Mesenchymal stem cell (in vitro differentiated cells and primary cell): ENCODE measurements at regions not wholly inside any gene's neighbourhood (a gene's known extent, or its start where the extent isn't known, plus 50 kb on each side); places are given as distances from the start of the nearest gene placed in this dataset.
A peak's percentile ranks its signal among the peaks of the same experiment; 100 is the strongest.

Experiments
- DNase-seq: peaks from one replicate; pipeline ENCODE4 v3.0.0-alpha.2; 2013
- H2AFZ ChIP-seq: one replicate; pipeline ENCODE4 v1.6.1; 2013; ENCODE audit warnings: low read depth, mild to moderate bottlenecking, control low read depth, inconsistent platforms, low read length, moderate library complexity
- H2AK5ac ChIP-seq: 2 replicates; pipeline ENCODE4 v1.6.1; 2013; ENCODE audit warnings: low read length, moderate library complexity, mild to moderate bottlenecking, inconsistent platforms; ENCODE audit not compliant: severe bottlenecking
- H2BK120ac ChIP-seq: one replicate; pipeline ENCODE4 v1.6.1; 2013; ENCODE audit warnings: low read depth, mild to moderate bottlenecking, inconsistent platforms, low read length, moderate library complexity
- H2BK12ac ChIP-seq, 2 experiments: one replicate each; pipeline ENCODE4 v1.6.1; 2013; ENCODE audit warnings: inconsistent platforms in 2 of 2, low read length in 2 of 2, mild to moderate bottlenecking in 2 of 2, moderate library complexity in 2 of 2, control low read depth in 1 of 2
- H2BK15ac ChIP-seq: one replicate; pipeline ENCODE4 v1.6.1; 2013; ENCODE audit warnings: mild to moderate bottlenecking, low read depth, inconsistent platforms; ENCODE audit not compliant: poor library complexity, severe bottlenecking
- H2BK5ac ChIP-seq: 2 replicates; pipeline ENCODE4 v1.6.1; 2013; ENCODE audit warnings: low read depth, mild to moderate bottlenecking, low read length, control low read depth, inconsistent platforms; ENCODE audit not compliant: poor library complexity, severe bottlenecking
- H3K14ac ChIP-seq, 2 experiments: one replicate each; pipeline ENCODE4 v1.6.1; 2013; ENCODE audit warnings: inconsistent platforms in 2 of 2, low read length in 2 of 2, control low read depth in 1 of 2, mild to moderate bottlenecking in 1 of 2, moderate library complexity in 1 of 2
- H3K18ac ChIP-seq, 2 experiments: one replicate each; pipeline ENCODE4 v1.6.1; 2013; ENCODE audit warnings: inconsistent platforms in 2 of 2, low read length in 2 of 2, control low read depth in 1 of 2, low read depth in 1 of 2, mild to moderate bottlenecking in 1 of 2
- H3K23ac ChIP-seq, 2 experiments: one replicate each; pipeline ENCODE4 v1.6.1; 2013; ENCODE audit warnings: inconsistent platforms in 2 of 2, low read length in 2 of 2, mild to moderate bottlenecking in 2 of 2, moderate library complexity in 2 of 2, control low read depth in 1 of 2
- H3K27ac ChIP-seq: 2 replicates; pipeline ENCODE4 v1.5.1; 2013; ENCODE audit warnings: mild to moderate bottlenecking, moderate library complexity, low read length, control low read depth, inconsistent platforms; ENCODE audit not compliant: poor library complexity, severe bottlenecking
- H3K27me3 ChIP-seq, 2 experiments: 2 replicates each; pipeline versions ENCODE4 v1.6.1 to v1.7.0; 2013; ENCODE audit warnings: low read length in 2 of 2, mild to moderate bottlenecking in 2 of 2, moderate library complexity in 2 of 2, control low read depth in 1 of 2, inconsistent platforms in 1 of 2; ENCODE audit not compliant: control insufficient read depth in 1 of 2, insufficient read depth in 1 of 2
- H3K36me3 ChIP-seq, 2 experiments: 2 replicates each; pipeline versions ENCODE4 v1.6.1 to v1.7.0; 2013; ENCODE audit warnings: low read length in 2 of 2, control low read depth in 1 of 2, inconsistent platforms in 1 of 2, low read depth in 1 of 2, mild to moderate bottlenecking in 1 of 2; ENCODE audit not compliant: insufficient read depth in 2 of 2, control insufficient read depth in 1 of 2
- H3K4ac ChIP-seq, 2 experiments: one replicate each; pipeline ENCODE4 v1.6.1; 2013; ENCODE audit warnings: inconsistent platforms in 2 of 2, low read length in 2 of 2, mild to moderate bottlenecking in 2 of 2, moderate library complexity in 2 of 2, control low read depth in 1 of 2, low read depth in 1 of 2
- H3K4me1 ChIP-seq: 2 replicates; pipeline ENCODE4 v1.6.1; 2013; ENCODE audit warnings: low read depth, low read length, control low read depth; ENCODE audit not compliant: control insufficient read depth, insufficient read depth
- H3K4me2 ChIP-seq: 2 replicates; pipeline ENCODE4 v1.6.1; 2013; ENCODE audit warnings: low read length, mild to moderate bottlenecking, inconsistent platforms; ENCODE audit not compliant: poor library complexity, severe bottlenecking
- H3K4me3 ChIP-seq, 2 experiments: 2 replicates each; pipeline versions ENCODE4 v1.5.1 to v1.7.0; 2013; ENCODE audit warnings: low read length in 2 of 2, mild to moderate bottlenecking in 2 of 2, control low read depth in 1 of 2, low read depth in 1 of 2; ENCODE audit not compliant: insufficient read depth in 1 of 2
- H3K79me1 ChIP-seq: replicated peaks from 2 replicates; pipeline ENCODE4 v1.6.1; 2013; ENCODE audit warnings: mild to moderate bottlenecking, control low read depth, low read length, inconsistent platforms; ENCODE audit not compliant: poor library complexity, severe bottlenecking
- H3K9ac ChIP-seq: 2 replicates; pipeline ENCODE4 v1.7.0; 2013; ENCODE audit warnings: mild to moderate bottlenecking, low read length, moderate library complexity
- H3K9me3 ChIP-seq: 2 replicates; pipeline ENCODE4 v1.7.0; 2013; ENCODE audit warnings: mild to moderate bottlenecking, low read length; ENCODE audit not compliant: control insufficient read depth
- H4K8ac ChIP-seq: one replicate; pipeline ENCODE4 v1.6.1; 2013; ENCODE audit warnings: inconsistent platforms, mild to moderate bottlenecking, low read length, moderate library complexity
- H4K91ac ChIP-seq: one replicate; pipeline ENCODE4 v1.6.1; 2013; ENCODE audit warnings: mild to moderate bottlenecking, low read length, inconsistent platforms
- WGBS: methylation state at CpG from one replicate; pipeline ENCODE4 v1.1.7; 2013; ENCODE audit warnings: mixed read lengths; 5-methylcytosine and 5-hydroxymethylcytosine counted together

- H4K91ac ChIP-seq, result peak overlapping the region; percentile 41
- H3K4me2 ChIP-seq, result no peak overlapping the region
- no peaks in the 10 kb centered on the region for H3K79me1 ChIP-seq
- peaks cover 41 to 62% of the 10 kb centered on the region in 2 experiments for H3K27me3 ChIP-seq
- no peak overlapping the region for H3K27ac ChIP-seq
- 94% methylated on average over 14 of the region's 15 CpGs for WGBS
- peaks cover 22% of the 10 kb centered on the region for H3K4me1 ChIP-seq
- H3K23ac ChIP-seq, result no peak overlapping the region
- peak overlapping the region in 1 of 2 experiments; percentile 82 for H3K4ac ChIP-seq
- peak overlapping the region; percentile 87 for H2BK15ac ChIP-seq
- H2BK5ac ChIP-seq, result no peak overlapping the region
- H3K14ac ChIP-seq, result peak overlapping the region in 1 of 2 experiments; percentile 88
- H2BK12ac ChIP-seq, result peak overlapping the region; percentile 79 to 85
- peak overlapping the region; percentile 29 for H4K8ac ChIP-seq
- H2AK5ac ChIP-seq, result no peak overlapping the region
- peak overlapping the region; percentile 24 to 67 for H3K18ac ChIP-seq
- no peak overlapping the region for H3K9ac ChIP-seq
- no peaks in the 10 kb centered on the region for H3K36me3 ChIP-seq
- no peaks in the 10 kb centered on the region for H3K9me3 ChIP-seq
- DNase-seq, result no peak
- no peak overlapping the region for H2AFZ ChIP-seq
- H2BK120ac ChIP-seq, result peak overlapping the region; percentile 15
- no peak overlapping the region for H3K4me3 ChIP-seq
Observed at GRCh38 chr6:167680605-167681149, 146.0 kb upstream of the AFDN start.

GRCh38 chr6:167682125-167682524 lies 144.6 kb upstream of the AFDN start:
- H2AK5ac ChIP-seq, result no peak overlapping the region
- H3K9me3 ChIP-seq, result no peaks in the 10 kb centered on the region
- H3K9ac ChIP-seq, result no peak overlapping the region
- H2AFZ ChIP-seq, result no peak overlapping the region
- H3K36me3 ChIP-seq, result no peaks in the 10 kb centered on the region
- no peak overlapping the region for H3K4me2 ChIP-seq
- no peak overlapping the region for H3K27ac ChIP-seq
- peak overlapping the region in 1 of 2 experiments; percentile 35 for H3K14ac ChIP-seq
- H2BK120ac ChIP-seq, result peak overlapping the region; percentile 35
- H3K4me3 ChIP-seq, result no peak overlapping the region
- no peak for DNase-seq
- no peaks in the 10 kb centered on the region for H3K79me1 ChIP-seq
- H4K91ac ChIP-seq, result peak overlapping the region; percentile 94
- WGBS, result 91% methylated on average over 11 of the region's 11 CpGs
- H2BK5ac ChIP-seq, result no peak overlapping the region
- H3K23ac ChIP-seq, result no peak overlapping the region
- peak overlapping the region; percentile 96 to 99 for H2BK12ac ChIP-seq
- H3K27me3 ChIP-seq, result peaks cover 28 to 48% of the 10 kb centered on the region in 2 experiments
- peak overlapping the region; percentile 45 to 73 for H3K4ac ChIP-seq
- H3K4me1 ChIP-seq, result peaks cover 22% of the 10 kb centered on the region
- H2BK15ac ChIP-seq, result peak overlapping the region; percentile 98
- peak overlapping the region; percentile 40 to 64 for H3K18ac ChIP-seq
- H4K8ac ChIP-seq, result peak overlapping the region; percentile 66

DNA sequence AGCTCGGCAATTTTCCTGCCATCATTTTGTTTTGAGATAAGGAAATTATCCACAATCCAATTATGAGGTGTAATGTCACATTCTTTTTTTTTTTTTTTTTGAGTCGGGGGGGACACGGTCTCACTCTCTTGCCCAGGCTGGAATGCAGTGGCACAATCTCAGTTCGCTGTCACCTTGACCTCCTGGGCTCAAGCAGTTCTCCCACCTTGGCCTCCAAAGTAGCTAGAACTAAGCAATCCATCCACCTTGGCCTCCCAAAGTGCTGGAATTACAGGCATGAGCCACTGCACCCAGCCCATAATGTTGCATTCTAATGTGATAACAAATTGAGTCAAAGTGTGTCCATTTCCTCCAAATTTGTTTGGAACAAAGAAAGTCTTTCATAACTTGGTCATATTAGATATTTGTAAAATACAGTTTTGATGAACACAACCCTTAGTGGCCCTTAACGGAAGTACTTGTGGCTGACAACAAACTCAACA lies 144.1 kb upstream of the AFDN start:
- peaks cover 22% of the 10 kb centered on the region for H3K4me1 ChIP-seq
- H3K36me3 ChIP-seq, result no peaks in the 10 kb centered on the region
- no peak overlapping the region for H2AK5ac ChIP-seq
- H3K9me3 ChIP-seq, result no peaks in the 10 kb centered on the region
- no peak overlapping the region for H4K8ac ChIP-seq
- no peak overlapping the region for H2BK15ac ChIP-seq
- 78% methylated on average over 4 of the region's 5 CpGs for WGBS
- DNase-seq, result no peak
- H3K79me1 ChIP-seq, result no peaks in the 10 kb centered on the region
- H4K91ac ChIP-seq, result peak overlapping the region; percentile 94
- no peak overlapping the region for H3K14ac ChIP-seq
- H2BK120ac ChIP-seq, result no peak overlapping the region
- no peak overlapping the region for H3K4me3 ChIP-seq
- no peak overlapping the region for H3K23ac ChIP-seq
- peaks cover 28 to 43% of the 10 kb centered on the region in 2 experiments for H3K27me3 ChIP-seq
- H2AFZ ChIP-seq, result no peak overlapping the region
- H3K27ac ChIP-seq, result no peak overlapping the region
- peak overlapping the region; percentile 64 to 69 for H3K18ac ChIP-seq
- peak overlapping the region; percentile 96 to 99 for H2BK12ac ChIP-seq
- H2BK5ac ChIP-seq, result no peak overlapping the region
- no peak overlapping the region for H3K9ac ChIP-seq
- H3K4ac ChIP-seq, result peak overlapping the region in 1 of 2 experiments; percentile 55
- no peak overlapping the region for H3K4me2 ChIP-seq

GRCh38 chr6:167683028-167683862 lies 143.5 kb upstream of the AFDN start:
- Histone ChIP-seq H3K27ac (no peak overlapping the region), H3K4me2 (no peak overlapping the region), H3K14ac (peak overlapping the region in 1 of 2 experiments; percentile 69), H4K91ac (peak overlapping the region; percentile 84), H3K36me3 (no peaks in the 10 kb centered on the region), H3K4me3 (no peak overlapping the region), H2BK12ac (peak overlapping the region; percentile 75 to 98), H3K23ac (peak overlapping the region in 1 of 2 experiments; percentile 96), H2BK5ac (no peak overlapping the region), H3K18ac (peak overlapping the region; percentile 75 to 94), H3K4ac (peak overlapping the region; percentile 3 to 83), H3K27me3 (peaks cover 26 to 36% of the 10 kb centered on the region in 2 experiments), H3K4me1 (peaks cover 18% of the 10 kb centered on the region), H3K9ac (peak overlapping the region; percentile 48), H3K79me1 (no peaks in the 10 kb centered on the region), H4K8ac (peak overlapping the region; percentile 19), H2BK120ac (peak overlapping the region; percentile 51), H2AFZ (no peak overlapping the region), H2BK15ac (peak overlapping the region; percentile 34), H3K9me3 (no peaks in the 10 kb centered on the region), H2AK5ac (no peak overlapping the region)
- WGBS, result 48% methylated on average over 19 of the region's 19 CpGs
- DNase-seq, result peak; percentile 95
